ENCODE measurements at regions not wholly inside any gene's neighbourhood (a gene's known extent, or its start where the extent isn't known, plus 50 kb on each side); places are given as distances from the start of the nearest gene placed in this dataset.

DNA sequence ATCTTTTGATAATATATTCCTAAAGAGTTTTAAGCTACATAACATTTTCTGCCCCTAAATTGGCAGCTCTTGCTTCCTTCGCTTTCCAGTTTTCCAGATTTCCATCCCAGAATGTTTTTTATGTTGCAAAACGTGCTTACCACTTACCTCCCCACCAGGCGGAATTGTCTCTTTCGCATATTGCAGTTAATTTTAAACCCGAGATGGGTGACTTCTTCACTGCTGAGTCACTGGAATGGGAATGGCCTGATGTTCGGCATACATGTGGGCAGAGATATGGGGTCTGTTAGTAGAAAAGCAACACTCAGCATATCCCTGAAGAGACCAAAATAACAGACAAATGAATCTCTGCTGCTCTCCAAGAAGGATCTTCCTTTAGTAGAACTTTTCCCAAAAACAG lies 491.2 kb downstream of the PREX1 start:
- Histone ChIP-seq H3K36me3 (ENCODE audit: control insufficient read depth, low read length) (no peaks in the 10 kb centered on the region), H3K4me1 (ENCODE audit: control insufficient read depth, low read length) (no peaks in the 10 kb centered on the region), H3K4me3 (ENCODE audit: low read length) (no peak overlapping the region), H3K79me2 (ENCODE audit: control insufficient read depth, low read length) (no peaks in the 10 kb centered on the region), H3K27me3 (ENCODE audit: control insufficient read depth, low read length) (peaks cover 16% of the 10 kb centered on the region), H3K9me2 (replicated peaks; ENCODE audit: control insufficient read depth, low read length) (no peaks in the 10 kb centered on the region), H3K9me3 (ENCODE audit: control insufficient read depth, insufficient read depth, low read length) (no peaks in the 10 kb centered on the region), H3K27ac (ENCODE audit: low read depth, low read length) (no peak overlapping the region), H4K20me1 (ENCODE audit: control insufficient read depth, insufficient read depth, low read depth, low read length) (no peaks in the 10 kb centered on the region), H3K4me2 (ENCODE audit: low read length) (no peak overlapping the region), H3F3A (ENCODE audit: control insufficient read depth, insufficient read depth) (no peaks in the 10 kb centered on the region)
- no peak for TF ChIP-seq EZH2phosphoT487 (IDR thresholded peaks at IDR 0.05; ENCODE audit: borderline replicate concordance, low read length)
- TF ChIP-seq, protein P1, sequence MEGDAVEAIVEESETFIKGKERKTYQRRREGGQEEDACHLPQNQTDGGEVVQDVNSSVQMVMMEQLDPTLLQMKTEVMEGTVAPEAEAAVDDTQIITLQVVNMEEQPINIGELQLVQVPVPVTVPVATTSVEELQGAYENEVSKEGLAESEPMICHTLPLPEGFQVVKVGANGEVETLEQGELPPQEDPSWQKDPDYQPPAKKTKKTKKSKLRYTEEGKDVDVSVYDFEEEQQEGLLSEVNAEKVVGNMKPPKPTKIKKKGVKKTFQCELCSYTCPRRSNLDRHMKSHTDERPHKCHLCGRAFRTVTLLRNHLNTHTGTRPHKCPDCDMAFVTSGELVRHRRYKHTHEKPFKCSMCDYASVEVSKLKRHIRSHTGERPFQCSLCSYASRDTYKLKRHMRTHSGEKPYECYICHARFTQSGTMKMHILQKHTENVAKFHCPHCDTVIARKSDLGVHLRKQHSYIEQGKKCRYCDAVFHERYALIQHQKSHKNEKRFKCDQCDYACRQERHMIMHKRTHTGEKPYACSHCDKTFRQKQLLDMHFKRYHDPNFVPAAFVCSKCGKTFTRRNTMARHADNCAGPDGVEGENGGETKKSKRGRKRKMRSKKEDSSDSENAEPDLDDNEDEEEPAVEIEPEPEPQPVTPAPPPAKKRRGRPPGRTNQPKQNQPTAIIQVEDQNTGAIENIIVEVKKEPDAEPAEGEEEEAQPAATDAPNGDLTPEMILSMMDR (IDR thresholded peaks at IDR 0.05; ENCODE audit: low read depth, low read length, poor library complexity, severe bottlenecking) = no peak

DNA sequence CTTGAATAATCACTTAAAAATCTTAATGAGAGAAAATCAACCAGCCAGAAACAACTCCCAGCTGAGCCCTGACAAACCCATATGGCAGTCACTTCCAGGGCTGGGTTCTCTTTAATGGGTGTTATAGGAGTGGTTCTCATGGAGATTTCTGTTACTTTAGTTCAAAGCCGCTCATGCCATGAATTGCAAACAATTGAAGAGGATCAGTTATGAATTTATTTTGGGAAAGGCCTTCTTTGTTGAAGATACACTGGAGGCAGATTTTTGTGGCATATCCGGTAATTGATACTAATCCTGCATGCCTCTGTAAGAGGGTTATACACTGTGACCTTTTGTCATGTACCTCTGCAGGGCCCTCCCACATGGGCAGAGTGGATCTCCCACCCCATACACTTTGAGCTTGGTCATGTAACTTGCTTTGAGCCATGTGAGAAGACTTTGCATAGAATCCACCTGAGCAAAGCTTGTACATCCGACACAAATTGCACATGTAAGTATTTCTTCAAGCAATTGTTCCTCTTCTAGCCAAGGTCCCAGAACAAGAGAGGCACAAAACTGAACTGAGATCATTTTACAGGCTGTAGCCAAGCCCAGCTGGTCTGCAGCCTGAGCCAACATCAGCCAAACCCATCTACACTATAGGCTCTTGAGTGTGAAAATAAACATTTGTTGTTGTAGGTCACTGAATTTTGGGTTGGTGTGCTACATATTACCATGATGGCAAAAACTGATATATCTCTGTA lies 492.3 kb downstream of the PREX1 start:
- H3K9me2 ChIP-seq (replicated peaks; ENCODE audit: control insufficient read depth, low read length) = no peaks in the 10 kb centered on the region
- H3K4me1 ChIP-seq (ENCODE audit: control insufficient read depth, low read length) = no peaks in the 10 kb centered on the region
- H3K27ac ChIP-seq (ENCODE audit: low read depth, low read length) = no peak overlapping the region
- no peaks in the 10 kb centered on the region for H3K9me3 ChIP-seq (ENCODE audit: control insufficient read depth, insufficient read depth, low read length)
- H3K4me3 ChIP-seq (ENCODE audit: low read length) = no peak overlapping the region
- no peaks in the 10 kb centered on the region for H3K36me3 ChIP-seq (ENCODE audit: control insufficient read depth, low read length)
- TF ChIP-seq EZH2phosphoT487 (IDR thresholded peaks at IDR 0.05; ENCODE audit: borderline replicate concordance, low read length) = no peak
- H3K4me2 ChIP-seq (ENCODE audit: low read length) = no peak overlapping the region
- H3K79me2 ChIP-seq (ENCODE audit: control insufficient read depth, low read length) = no peaks in the 10 kb centered on the region
- H3F3A ChIP-seq (ENCODE audit: control insufficient read depth, insufficient read depth) = no peaks in the 10 kb centered on the region
- no peaks in the 10 kb centered on the region for H4K20me1 ChIP-seq (ENCODE audit: control insufficient read depth, insufficient read depth, low read depth, low read length)
- H3K27me3 ChIP-seq (ENCODE audit: control insufficient read depth, low read length) = peaks cover 13% of the 10 kb centered on the region

DNA sequence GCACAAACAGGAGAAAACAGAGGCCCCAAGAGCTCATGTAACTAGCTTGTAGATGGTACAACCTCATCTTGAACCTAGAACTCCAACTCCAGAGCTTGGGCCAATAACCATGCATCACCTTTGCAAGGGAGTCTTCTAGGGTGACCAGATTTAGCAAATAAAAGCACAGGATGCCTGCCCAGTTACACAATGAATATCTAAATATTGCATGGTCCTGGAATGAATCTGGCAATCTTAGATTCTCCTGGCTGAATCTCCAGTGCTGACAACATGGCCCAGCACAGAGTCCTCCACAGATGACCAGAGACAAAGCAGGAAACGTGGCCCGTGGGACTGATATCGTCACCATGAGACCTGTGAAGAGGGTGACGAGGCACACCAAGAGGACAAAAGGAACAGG lies 494.1 kb downstream of the PREX1 start:
- Histone ChIP-seq H3K27ac (ENCODE audit: low read depth, low read length) (no peak overlapping the region), H4K20me1 (ENCODE audit: control insufficient read depth, insufficient read depth, low read depth, low read length) (no peaks in the 10 kb centered on the region), H3K9me3 (ENCODE audit: control insufficient read depth, insufficient read depth, low read length) (no peaks in the 10 kb centered on the region), H3K4me3 (ENCODE audit: low read length) (no peak overlapping the region), H3K79me2 (ENCODE audit: control insufficient read depth, low read length) (no peaks in the 10 kb centered on the region), H3F3A (ENCODE audit: control insufficient read depth, insufficient read depth) (no peaks in the 10 kb centered on the region), H3K4me1 (ENCODE audit: control insufficient read depth, low read length) (no peaks in the 10 kb centered on the region), H3K27me3 (ENCODE audit: control insufficient read depth, low read length) (peaks cover 10% of the 10 kb centered on the region), H3K9me2 (replicated peaks; ENCODE audit: control insufficient read depth, low read length) (no peaks in the 10 kb centered on the region), H3K4me2 (ENCODE audit: low read length) (no peak overlapping the region), H3K36me3 (ENCODE audit: control insufficient read depth, low read length) (no peaks in the 10 kb centered on the region)
- TF ChIP-seq, protein P1 (IDR thresholded peaks at IDR 0.05; ENCODE audit: low read depth, low read length, poor library complexity, severe bottlenecking) = no peak
- TF ChIP-seq EZH2phosphoT487 (IDR thresholded peaks at IDR 0.05; ENCODE audit: borderline replicate concordance, low read length) = no peak

DNA sequence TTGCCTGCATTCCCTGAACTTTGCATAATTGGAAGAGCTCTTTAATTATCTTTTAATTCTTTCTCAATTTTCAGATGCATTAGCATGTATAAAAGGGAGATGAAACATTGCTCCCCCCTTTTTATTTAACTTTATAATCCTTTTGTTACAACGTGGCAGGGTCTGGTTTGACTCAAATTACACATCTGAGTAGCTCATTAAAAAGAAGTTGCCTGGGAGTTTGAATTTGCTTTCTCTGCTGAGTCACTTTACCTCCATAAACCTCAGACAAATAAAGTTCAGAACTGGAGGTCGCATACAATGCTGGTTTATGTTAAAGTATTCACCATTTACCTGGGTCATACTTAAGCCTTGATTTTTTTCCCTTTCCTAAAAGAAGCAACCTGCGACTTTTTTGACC lies 495.2 kb downstream of the PREX1 start:
- H3K27me3 ChIP-seq (ENCODE audit: control insufficient read depth, low read length) = peaks cover 10% of the 10 kb centered on the region
- no peaks in the 10 kb centered on the region for H3F3A ChIP-seq (ENCODE audit: control insufficient read depth, insufficient read depth)
- H3K9me3 ChIP-seq (ENCODE audit: control insufficient read depth, insufficient read depth, low read length) = no peaks in the 10 kb centered on the region
- H3K27ac ChIP-seq (ENCODE audit: low read depth, low read length) = no peak overlapping the region
- no peak overlapping the region for H3K4me3 ChIP-seq (ENCODE audit: low read length)
- H3K9me2 ChIP-seq (replicated peaks; ENCODE audit: control insufficient read depth, low read length) = no peaks in the 10 kb centered on the region
- no peak overlapping the region for H3K4me2 ChIP-seq (ENCODE audit: low read length)
- H3K4me1 ChIP-seq (ENCODE audit: control insufficient read depth, low read length) = no peaks in the 10 kb centered on the region
- H4K20me1 ChIP-seq (ENCODE audit: control insufficient read depth, insufficient read depth, low read depth, low read length) = no peaks in the 10 kb centered on the region
- H3K36me3 ChIP-seq (ENCODE audit: control insufficient read depth, low read length) = no peaks in the 10 kb centered on the region
- TF ChIP-seq EZH2phosphoT487 (IDR thresholded peaks at IDR 0.05; ENCODE audit: borderline replicate concordance, low read length) = no peak
- TF ChIP-seq, protein P1 (IDR thresholded peaks at IDR 0.05; ENCODE audit: low read depth, low read length, poor library complexity, severe bottlenecking) = no peak
- no peaks in the 10 kb centered on the region for H3K79me2 ChIP-seq (ENCODE audit: control insufficient read depth, low read length)
